ENCODE measurements at regions not wholly inside any gene's neighbourhood (a gene's known extent, or its start where the extent isn't known, plus 50 kb on each side); places are given as distances from the start of the nearest gene placed in this dataset.

GRCh38 chr11:109856928-109857327 is 236.3 kb upstream of the ZC3H12C start:
- no peak for DNase-seq (ENCODE audit: low read depth in 1 of 2, low spot score in 1 of 2)

GRCh38 chr11:109857637-109858036 is 235.6 kb upstream of the ZC3H12C start:
- no peak for DNase-seq (ENCODE audit: low read depth in 1 of 2, low spot score in 1 of 2)

DNA sequence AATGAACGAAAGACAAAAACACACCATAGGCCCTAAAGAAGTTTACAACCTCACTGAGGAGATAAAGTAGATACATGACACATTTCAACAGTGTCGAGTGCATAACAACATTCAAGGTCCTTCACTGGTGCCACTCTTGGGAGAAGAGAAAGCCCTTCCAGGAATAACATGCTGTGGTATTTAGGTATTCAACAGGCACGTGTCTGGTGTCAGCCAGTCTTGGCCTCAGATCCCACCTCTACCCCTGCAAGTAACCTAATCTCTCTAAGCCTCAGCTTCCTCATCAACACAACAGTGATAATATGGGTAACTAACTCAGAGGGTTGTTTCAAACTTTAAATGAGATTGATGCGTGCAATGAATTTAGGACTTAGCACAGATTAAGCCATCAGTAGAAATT is 235.0 kb upstream of the ZC3H12C start:
- DNase-seq (ENCODE audit: low read depth in 1 of 2, low spot score in 1 of 2): no peak

DNA sequence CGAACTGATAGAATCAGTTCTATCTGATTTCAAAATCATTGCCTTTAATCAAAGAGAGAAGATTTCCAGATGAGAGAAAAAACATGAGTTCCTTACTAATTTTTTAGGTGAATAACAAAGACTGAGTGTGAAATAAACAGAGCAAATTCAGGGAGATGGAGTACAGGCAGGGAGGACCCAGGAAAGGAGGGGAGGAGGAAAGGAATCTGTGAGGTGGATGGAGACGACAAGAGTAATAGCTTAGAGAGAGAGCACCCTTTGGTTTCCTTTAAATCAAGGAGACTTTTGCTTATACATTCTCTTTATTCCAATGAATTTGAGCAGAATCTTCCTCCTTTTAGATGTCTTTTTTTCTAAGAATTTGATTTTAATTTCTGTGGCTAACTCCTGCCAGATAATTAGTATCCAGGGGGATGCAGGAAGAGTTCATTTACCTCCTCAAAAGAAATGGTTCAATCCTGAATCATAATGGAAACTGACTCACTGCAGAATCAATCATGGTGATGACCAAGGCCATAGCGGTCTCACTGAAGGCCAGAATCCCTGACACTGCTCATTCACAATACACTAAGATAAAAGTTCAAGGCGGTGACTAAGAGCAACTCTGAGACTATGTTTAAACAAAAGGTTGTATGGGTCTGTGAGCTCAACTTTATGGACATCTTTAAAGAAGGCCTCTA is 234.0 kb upstream of the ZC3H12C start:
- no peak for DNase-seq (ENCODE audit: low read depth in 1 of 2, low spot score in 1 of 2)

DNA sequence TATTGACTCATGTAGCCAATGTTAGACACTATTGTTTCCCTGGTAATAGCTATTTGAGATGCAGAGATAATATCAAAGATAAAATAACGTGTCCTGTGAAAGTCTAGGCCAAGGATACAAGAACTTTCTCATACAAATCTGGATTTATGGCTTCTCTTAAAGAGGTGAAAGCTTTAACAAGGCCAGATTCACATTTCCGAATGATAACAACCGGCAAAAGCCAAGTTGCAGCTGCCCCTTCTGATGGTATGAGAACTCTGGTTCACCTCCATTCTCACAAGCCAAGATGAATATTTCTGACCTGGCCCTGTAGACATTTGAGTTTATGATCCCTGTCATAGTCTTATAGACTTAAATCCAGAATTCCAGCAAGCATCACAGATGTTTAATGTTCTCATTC is 230.4 kb upstream of the ZC3H12C start:
- no peak for DNase-seq (ENCODE audit: low read depth in 1 of 2, low spot score in 1 of 2)

DNA sequence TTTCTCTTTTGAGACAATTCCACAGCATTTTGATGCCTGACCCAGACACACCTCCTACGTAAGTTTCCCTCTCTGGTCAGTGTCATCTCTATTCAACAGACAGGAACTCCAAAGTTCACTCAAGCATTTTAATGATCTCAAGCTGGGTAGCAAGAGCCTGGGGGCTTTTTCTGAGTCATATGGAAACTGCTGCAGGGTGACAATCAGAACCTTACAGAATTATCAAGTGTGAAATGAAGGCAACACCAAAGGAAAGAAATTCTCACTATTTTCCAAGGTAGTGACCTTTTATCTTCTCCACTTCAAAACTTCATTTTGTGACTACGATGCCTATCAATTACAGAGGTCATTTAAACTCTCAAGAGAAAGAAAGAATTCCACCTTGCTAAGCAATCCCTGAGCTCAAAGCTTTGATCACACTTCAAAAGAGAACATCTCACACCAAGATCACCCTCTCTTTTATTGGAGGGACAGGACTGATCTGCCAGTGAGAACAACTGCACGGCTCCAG is 229.0 kb upstream of the ZC3H12C start:
- DNase-seq (ENCODE audit: low read depth in 1 of 2, low spot score in 1 of 2): no peak

GRCh38 chr11:109864834-109865547 is 228.2 kb upstream of the ZC3H12C start:
- DNase-seq (ENCODE audit: low read depth in 1 of 2, low spot score in 1 of 2): no peak

DNA sequence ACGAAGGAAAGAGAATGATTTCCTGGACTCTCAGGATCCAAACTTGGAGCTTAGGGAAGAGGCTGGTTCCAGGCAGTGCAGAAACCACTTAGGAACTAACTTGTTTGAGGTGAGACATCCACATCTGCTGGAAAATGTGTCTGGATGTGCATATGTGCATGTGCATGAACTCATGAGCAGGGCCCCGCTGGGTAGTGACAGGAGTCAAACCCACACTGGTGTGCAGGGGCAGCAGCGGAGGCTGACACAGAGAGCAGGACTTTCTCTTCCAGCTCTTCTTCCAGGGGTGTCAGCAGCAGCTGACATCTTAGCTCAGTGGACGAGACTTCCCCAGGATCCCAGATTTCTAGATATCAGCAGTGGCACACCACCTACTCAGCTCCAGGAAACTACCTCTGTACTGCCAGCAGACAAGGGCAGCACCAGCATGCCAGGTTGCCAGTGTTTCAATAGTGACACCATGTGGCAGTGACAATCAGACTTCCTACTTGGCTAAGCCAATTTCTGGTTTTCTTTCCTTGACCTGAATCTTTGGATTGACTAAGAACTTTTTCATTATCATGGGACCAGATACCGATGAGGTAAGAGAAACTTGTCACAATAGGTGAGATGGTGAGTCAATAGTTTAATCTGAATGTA is 227.5 kb upstream of the ZC3H12C start:
- DNase-seq (ENCODE audit: low read depth in 1 of 2, low spot score in 1 of 2): no peak

GRCh38 chr11:109867784-109868183 is 225.4 kb upstream of the ZC3H12C start:
- no peak for DNase-seq (ENCODE audit: low read depth in 1 of 2, low spot score in 1 of 2)

- DNase-seq (ENCODE audit: low read depth in 1 of 2, low spot score in 1 of 2): no peak
Observed at GRCh38 chr11:109869536-109869935, 223.7 kb upstream of the ZC3H12C start.

DNA sequence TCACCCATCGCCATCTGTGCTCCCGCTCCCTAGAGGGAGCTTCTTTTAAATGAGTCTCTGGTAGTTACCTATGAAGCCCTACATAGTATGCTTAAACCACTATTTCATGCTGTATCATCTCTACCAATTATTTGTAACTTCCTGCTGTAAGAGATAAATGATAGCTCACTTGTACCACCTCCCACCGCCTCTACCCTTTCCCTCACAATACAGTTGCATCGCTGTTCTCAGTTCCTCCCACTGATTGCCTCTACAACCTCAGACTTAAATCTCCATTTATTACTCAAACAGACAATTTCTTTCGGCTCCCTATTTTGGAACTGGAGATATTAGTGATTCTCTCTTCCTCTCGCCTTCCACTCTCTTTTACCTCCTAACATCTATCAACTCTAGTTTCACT is 222.9 kb upstream of the ZC3H12C start:
- no peak for DNase-seq (ENCODE audit: low read depth in 1 of 2, low spot score in 1 of 2)

- DNase-seq (ENCODE audit: low read depth in 1 of 2, low spot score in 1 of 2): no peak
Observed at GRCh38 chr11:109877043-109877442, 216.1 kb upstream of the ZC3H12C start.

DNA sequence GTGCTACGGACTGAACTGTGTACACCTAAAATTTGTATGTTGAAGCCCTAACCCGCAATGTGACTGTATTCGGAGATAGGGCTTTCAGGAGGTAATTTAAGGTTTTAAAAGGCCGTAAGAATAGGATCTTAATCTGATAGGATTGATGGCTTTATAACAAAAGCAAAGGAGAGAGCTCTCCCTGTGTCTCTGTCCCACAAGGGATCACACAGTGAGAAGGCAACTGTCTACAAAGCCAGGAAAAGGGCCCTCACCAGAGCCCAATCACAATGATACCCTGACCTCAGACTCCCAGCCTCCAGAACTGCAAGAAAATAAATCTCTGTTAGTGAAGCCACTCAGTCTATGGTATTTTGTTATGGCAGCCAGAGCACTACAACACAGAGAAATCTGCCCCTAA is 208.7 kb upstream of the ZC3H12C start:
- DNase-seq (ENCODE audit: low read depth in 1 of 2, low spot score in 1 of 2): no peak

GRCh38 chr11:109885006-109885405 is 208.2 kb upstream of the ZC3H12C start:
- DNase-seq (ENCODE audit: low read depth in 1 of 2, low spot score in 1 of 2): no peak

DNA sequence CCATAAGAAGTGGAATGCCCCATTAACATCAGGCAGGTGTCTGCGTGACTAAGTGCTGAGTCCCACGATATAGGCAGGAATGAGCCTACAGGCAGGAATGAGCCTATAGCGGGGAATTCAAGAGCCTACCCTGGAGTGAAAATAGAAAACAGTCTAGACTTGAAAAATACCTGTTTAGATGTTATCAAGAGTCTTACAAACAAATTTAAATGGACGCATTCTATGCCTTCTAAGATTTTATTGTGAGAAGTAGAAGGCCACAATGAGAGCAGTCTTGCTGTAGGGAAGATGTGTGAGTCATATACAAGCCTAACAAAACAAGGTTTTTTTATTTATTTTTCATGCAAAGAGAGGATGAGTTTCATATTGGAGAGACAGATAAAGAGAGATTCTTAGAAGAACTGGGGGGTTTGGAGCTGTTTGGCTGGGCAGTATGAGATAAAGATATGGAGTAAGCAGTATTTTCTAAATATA is 200.8 kb upstream of the ZC3H12C start:
- no peak for DNase-seq (ENCODE audit: low read depth in 1 of 2, low spot score in 1 of 2)

- DNase-seq (ENCODE audit: low read depth in 1 of 2, low spot score in 1 of 2): no peak
Observed at GRCh38 chr11:109894242-109894641, 198.9 kb upstream of the ZC3H12C start.

- no peak for DNase-seq (ENCODE audit: low read depth in 1 of 2, low spot score in 1 of 2)
Observed at GRCh38 chr11:109898592-109898991, 194.6 kb upstream of the ZC3H12C start.

DNA sequence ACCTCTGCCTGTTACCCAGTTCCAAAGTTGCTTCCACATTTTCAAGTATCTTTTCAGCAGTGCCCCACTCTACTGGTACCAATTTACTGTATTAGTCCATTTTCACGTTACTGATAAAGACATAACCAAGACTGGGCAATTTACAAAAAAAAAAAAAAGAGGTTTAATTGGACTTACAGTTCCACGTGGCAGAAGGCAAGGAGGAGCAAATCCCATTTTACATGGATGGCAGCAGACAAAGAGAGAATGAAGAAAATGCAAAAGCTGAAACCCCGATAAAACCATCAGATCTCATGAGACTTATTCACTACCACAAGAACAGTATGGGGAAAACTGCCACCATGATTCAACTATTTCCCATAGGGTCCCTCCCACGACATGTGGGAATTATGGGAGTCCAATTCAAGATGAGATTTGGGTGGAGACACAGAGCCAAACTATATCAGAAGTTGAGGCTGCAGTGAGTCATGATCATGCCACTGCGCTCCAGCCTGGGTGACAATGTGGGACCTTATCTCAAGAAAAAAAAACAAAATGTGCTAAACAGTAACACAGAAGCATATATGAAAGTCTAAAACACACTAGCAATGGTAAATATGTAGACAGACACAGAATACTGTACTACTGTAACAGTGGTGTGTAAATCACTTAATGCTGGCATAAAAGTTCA is 190.3 kb upstream of the ZC3H12C start:
- DNase-seq (ENCODE audit: low read depth in 1 of 2, low spot score in 1 of 2): no peak

DNA sequence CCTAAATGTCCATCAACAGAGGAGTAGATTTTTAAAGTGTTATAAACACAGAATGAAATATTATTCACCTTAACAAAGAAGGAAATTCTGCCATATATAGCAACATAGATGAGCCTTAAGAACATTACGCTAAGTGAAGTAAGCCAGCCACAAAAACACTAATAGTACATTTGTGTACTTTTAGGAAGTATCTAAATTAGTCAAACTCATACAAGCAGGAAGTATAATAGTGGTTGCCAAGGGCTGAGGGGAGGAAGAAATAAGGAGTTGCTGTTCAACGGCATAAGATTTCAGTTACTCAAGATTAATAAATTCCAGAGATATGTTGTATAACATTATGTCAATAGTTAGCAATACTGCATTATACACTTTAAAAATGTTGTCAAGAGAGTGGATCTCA is 181.7 kb upstream of the ZC3H12C start:
- DNase-seq (ENCODE audit: low read depth in 1 of 2, low spot score in 1 of 2): no peak

DNA sequence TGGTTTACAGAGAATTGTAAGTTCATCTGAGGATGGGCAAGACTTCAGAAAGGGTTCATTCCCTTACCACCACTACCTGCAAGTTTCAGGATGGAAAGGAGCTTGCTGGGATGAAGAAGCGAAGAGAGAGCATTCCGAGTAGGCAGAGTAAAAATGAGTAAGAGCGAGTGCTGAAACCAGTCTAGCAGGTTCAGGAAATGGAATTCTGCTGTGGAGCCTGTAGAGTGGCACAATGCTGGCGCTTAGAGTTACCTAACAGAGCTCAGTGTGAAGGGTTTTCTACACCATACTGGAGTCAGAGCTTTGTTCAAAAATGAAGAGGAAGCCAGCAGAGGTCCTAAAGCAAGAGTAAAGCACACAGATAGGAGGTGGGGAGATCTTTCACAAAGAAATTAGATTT is 179.2 kb upstream of the ZC3H12C start:
- no peak for DNase-seq (ENCODE audit: low read depth in 1 of 2, low spot score in 1 of 2)

- no peak for DNase-seq (ENCODE audit: low read depth in 1 of 2, low spot score in 1 of 2)
Observed at GRCh38 chr11:109914809-109915653, 178.2 kb upstream of the ZC3H12C start.

Data from activated CD4-positive, alpha-beta T cell treated with anti-CD3 and anti-CD28 coated beads, Interleukin-2, amount 50 U/mL, for 24 hours (primary cell).